Suprapubic skin (tissue), 4 donors: ENCODE measurements at regions not wholly inside any gene's neighbourhood (a gene's known extent, or its start where the extent isn't known, plus 50 kb on each side); places are given as distances from the start of the nearest gene placed in this dataset.
A peak's percentile ranks its signal among the peaks of the same experiment; 100 is the strongest.

Experiments
- DNase-seq, 2 donors: peaks; one replicate each; pipeline ENCODE4 v3.0.0-alpha.2; 2019; ENCODE audit warnings: low spot score in 2 of 2
- H3K27ac ChIP-seq: fragments of 200-600 bp; sonication (generic); one replicate; pipeline ENCODE4 v1.5.1; 2019
- H3K27me3 ChIP-seq: fragments of 200-600 bp; sonication (generic); one replicate; pipeline ENCODE4 v1.5.1; 2019
- H3K36me3 ChIP-seq: fragments of 200-600 bp; sonication (generic); one replicate; pipeline ENCODE4 v1.5.1; 2019
- H3K4me1 ChIP-seq: fragments of 200-600 bp; sonication (generic); one replicate; pipeline ENCODE4 v1.5.1; 2019
- H3K4me3 ChIP-seq: fragments of 200-600 bp; sonication (generic); one replicate; pipeline ENCODE4 v1.5.1; 2019; ENCODE audit warnings: mild to moderate bottlenecking
- H3K9me3 ChIP-seq: fragments of 200-600 bp; sonication (generic); one replicate; pipeline ENCODE4 v1.5.1; 2019
- CTCF ChIP-seq, 2 donors: fragments of 200-600 bp in 1 of 2; fragments of 450-650 bp in 1 of 2; sonication (generic) in 1 of 2; IDR thresholded peaks; one replicate each; pipeline ENCODE4 v1.5.1; 2016 to 2019; ENCODE audit warnings: antibody characterized with exemption in 2 of 2, mild to moderate bottlenecking in 1 of 2, moderate library complexity in 1 of 2
- EP300 ChIP-seq: sonication (generic); formaldehyde crosslinking; IDR thresholded peaks from one replicate; pipeline ENCODE4 v1.6.1; 2017; ENCODE audit warnings: antibody characterized with exemption
- POLR2A ChIP-seq, 2 donors: fragments of 450-650 bp; IDR thresholded peaks; one replicate each; pipeline ENCODE4 v1.6.1; 2017; ENCODE audit warnings: antibody characterized with exemption in 2 of 2, mild to moderate bottlenecking in 2 of 2, moderate library complexity in 2 of 2
- POLR2AphosphoS5 ChIP-seq, 3 donors: sonication (generic); formaldehyde crosslinking; IDR thresholded peaks; one replicate each; pipeline ENCODE4 v1.6.1; 2017; ENCODE audit warnings: antibody characterized with exemption in 3 of 3
- WGBS: methylation state at CpG from one replicate; pipeline ENCODE4 v1.1.5; 2018; 5-methylcytosine and 5-hydroxymethylcytosine counted together

- H3K4me1 ChIP-seq = no peaks in the 10 kb centered on the region
- no peak overlapping the region for H3K27ac ChIP-seq
- no peaks in the 10 kb centered on the region for H3K9me3 ChIP-seq
- no peaks in the 10 kb centered on the region for H3K27me3 ChIP-seq
- no peaks in the 10 kb centered on the region for H3K36me3 ChIP-seq
- no peak overlapping the region for H3K4me3 ChIP-seq
- peak; percentile 12 to 82 for TF ChIP-seq CTCF (IDR thresholded peaks at IDR 0.05)
- TF ChIP-seq POLR2A (IDR thresholded peaks at IDR 0.05) = no peak
- DNase-seq = peak; percentile 70 to 81
- WGBS = 36% methylated on average over 10 of the region's 11 CpGs
These were observed 52.8 kb upstream of the TENM4 start for GRCh38 chr11:79493555-79494171.

- no peak overlapping the region for H3K4me3 ChIP-seq
- 90% methylated on average over 4 of the region's 4 CpGs for WGBS
- TF ChIP-seq POLR2AphosphoS5 (IDR thresholded peaks at IDR 0.05) = no peak
- no peak for TF ChIP-seq CTCF (IDR thresholded peaks at IDR 0.05)
- TF ChIP-seq EP300 = no peak
- no peak for TF ChIP-seq POLR2A (IDR thresholded peaks at IDR 0.05)
- no peaks in the 10 kb centered on the region for H3K27me3 ChIP-seq
- no peak for DNase-seq
- H3K36me3 ChIP-seq = no peaks in the 10 kb centered on the region
- H3K9me3 ChIP-seq = no peaks in the 10 kb centered on the region
- no peaks in the 10 kb centered on the region for H3K4me1 ChIP-seq
- no peak overlapping the region for H3K27ac ChIP-seq
These were observed 51.2 kb upstream of the TENM4 start for GRCh38 chr11:79492008-79492407.
